ENCODE measurements at regions not wholly inside any gene's neighbourhood (a gene's known extent, or its start where the extent isn't known, plus 50 kb on each side); places are given as distances from the start of the nearest gene placed in this dataset.

DNA sequence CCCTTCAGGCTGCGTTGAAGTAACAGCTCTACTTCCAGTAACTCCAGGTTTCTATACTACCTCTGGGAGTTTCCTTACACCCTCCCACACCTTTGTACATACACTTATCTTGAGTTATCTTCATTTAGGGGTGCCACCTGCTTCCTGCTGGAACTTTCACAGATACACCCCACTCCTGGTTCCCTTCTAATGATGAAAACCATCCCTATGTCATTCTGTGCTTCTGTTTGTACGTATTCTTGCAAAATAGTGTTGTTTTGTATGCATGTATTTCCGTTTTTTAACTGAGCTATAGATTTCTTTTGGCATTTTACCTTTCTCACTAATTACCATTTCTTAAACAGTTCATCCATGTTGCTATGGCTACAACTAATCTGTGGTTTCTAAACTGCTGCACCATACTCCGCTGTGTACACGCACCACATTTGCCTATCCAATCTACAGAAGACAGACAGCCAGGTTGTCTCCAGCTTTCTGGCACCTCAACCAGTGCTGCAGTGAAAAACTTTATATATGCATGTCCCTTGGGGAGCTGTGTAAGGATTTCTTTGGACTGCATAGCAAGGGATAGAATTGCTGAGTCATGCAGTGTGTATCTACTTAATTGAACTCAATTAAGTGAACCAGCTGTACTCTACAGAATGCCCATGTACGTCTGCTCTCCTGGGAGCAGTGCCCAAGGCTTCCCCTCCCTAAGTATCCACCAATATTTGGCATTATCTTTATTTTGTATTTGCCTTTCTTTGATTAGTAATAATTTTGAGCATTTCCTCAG, 61.4 kb upstream of the ST8SIA2 start:
- ChIA-PET CTCF (interaction anchor here (1.0 kb wide), 1 partner anchor 190 kb away, joined by 3 read pairs; no protein-coding TSS in a partner anchor), POLR2A (interaction anchor here (0.7 kb wide), 1 partner anchor 1315 kb away, joined by 3 read pairs; no protein-coding TSS in a partner anchor)
- Histone ChIP-seq H3K9me3 (ENCODE audit: control insufficient read depth, insufficient read depth, low read depth, low read length) (no peaks in the 10 kb centered on the region), H3K4me1 (ENCODE audit: control insufficient read depth, insufficient read depth, low read length) (no peaks in the 10 kb centered on the region), H3K4me3 (ENCODE audit: low read depth, low read length) (no peak overlapping the region), H3K36me3 (ENCODE audit: control insufficient read depth in 2 of 2, insufficient read depth in 1 of 2, low read length in 2 of 2) (no peaks in the 10 kb centered on the region), H3K27ac (ENCODE audit: extremely low read depth, low read depth, low read length) (no peak overlapping the region)
- TF ChIP-seq ZSCAN30 (tag by site-specific recombination; IDR thresholded peaks at IDR 0.05) (no peak), ZNF664 (tag by site-specific recombination; IDR thresholded peaks at IDR 0.05) (no peak), ZNF707 (tag by site-specific recombination; IDR thresholded peaks at IDR 0.05) (peak; percentile 91)

DNA sequence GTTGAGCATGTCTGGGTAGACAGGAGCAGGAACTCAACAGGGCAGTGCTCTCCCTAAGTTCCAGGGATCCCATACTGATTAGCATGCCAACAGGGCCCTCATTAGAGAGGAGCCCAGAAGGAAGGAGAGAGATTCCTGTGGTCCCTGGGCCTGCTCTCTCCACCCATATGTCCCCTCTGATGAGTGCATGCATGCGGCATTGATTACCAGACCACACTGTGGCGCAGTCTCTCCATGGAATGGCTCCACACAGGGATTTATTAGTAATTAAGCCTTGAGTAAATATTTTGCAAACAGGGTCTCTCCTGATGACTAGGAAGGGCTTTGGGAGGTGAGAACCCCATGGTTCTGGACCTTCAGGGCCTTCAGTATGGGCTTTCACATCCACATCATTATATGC, 60.0 kb upstream of the ST8SIA2 start:
- Histone ChIP-seq H3K27ac (ENCODE audit: extremely low read depth, low read depth, low read length) (no peak overlapping the region), H3K4me1 (ENCODE audit: control insufficient read depth, insufficient read depth, low read length) (no peaks in the 10 kb centered on the region), H3K9me3 (ENCODE audit: control insufficient read depth, insufficient read depth, low read depth, low read length) (no peaks in the 10 kb centered on the region), H3K4me3 (ENCODE audit: low read depth, low read length) (no peak overlapping the region), H3K36me3 (ENCODE audit: control insufficient read depth in 2 of 2, insufficient read depth in 1 of 2, low read length in 2 of 2) (no peaks in the 10 kb centered on the region)
- TF ChIP-seq ZNF221 (tag by site-specific recombination; IDR thresholded peaks at IDR 0.05; ENCODE audit: borderline replicate concordance) (no peak), ZNF239 (tag by site-specific recombination; IDR thresholded peaks at IDR 0.05) (no peak), ZNF133 (tag by site-specific recombination; IDR thresholded peaks at IDR 0.05) (no peak), ZNF521 (tag by site-specific recombination; IDR thresholded peaks at IDR 0.05) (no peak), ZNF707 (tag by site-specific recombination; IDR thresholded peaks at IDR 0.05) (no peak), ZIC2 (tag by site-specific recombination; IDR thresholded peaks at IDR 0.05) (no peak), OVOL3 (tag by site-specific recombination; IDR thresholded peaks at IDR 0.05) (no peak), GFI1B (tag by site-specific recombination; IDR thresholded peaks at IDR 0.05) (no peak), ZNF248 (tag by site-specific recombination; IDR thresholded peaks at IDR 0.05) (no peak), ZNF121 (tag by site-specific recombination; IDR thresholded peaks at IDR 0.05) (no peak), EGR2 (tag by site-specific recombination; IDR thresholded peaks at IDR 0.05; ENCODE audit: low read depth) (no peak), ZNF571 (tag by site-specific recombination; IDR thresholded peaks at IDR 0.05) (no peak), ZNF548 (tag by site-specific recombination; IDR thresholded peaks at IDR 0.05) (no peak), ZFP69B (tag by site-specific recombination; IDR thresholded peaks at IDR 0.05) (no peak)
- TF ChIP-seq, protein P1, sequence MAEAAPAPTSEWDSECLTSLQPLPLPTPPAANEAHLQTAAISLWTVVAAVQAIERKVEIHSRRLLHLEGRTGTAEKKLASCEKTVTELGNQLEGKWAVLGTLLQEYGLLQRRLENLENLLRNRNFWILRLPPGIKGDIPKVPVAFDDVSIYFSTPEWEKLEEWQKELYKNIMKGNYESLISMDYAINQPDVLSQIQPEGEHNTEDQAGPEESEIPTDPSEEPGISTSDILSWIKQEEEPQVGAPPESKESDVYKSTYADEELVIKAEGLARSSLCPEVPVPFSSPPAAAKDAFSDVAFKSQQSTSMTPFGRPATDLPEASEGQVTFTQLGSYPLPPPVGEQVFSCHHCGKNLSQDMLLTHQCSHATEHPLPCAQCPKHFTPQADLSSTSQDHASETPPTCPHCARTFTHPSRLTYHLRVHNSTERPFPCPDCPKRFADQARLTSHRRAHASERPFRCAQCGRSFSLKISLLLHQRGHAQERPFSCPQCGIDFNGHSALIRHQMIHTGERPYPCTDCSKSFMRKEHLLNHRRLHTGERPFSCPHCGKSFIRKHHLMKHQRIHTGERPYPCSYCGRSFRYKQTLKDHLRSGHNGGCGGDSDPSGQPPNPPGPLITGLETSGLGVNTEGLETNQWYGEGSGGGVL (tag by site-specific recombination; IDR thresholded peaks at IDR 0.05) = no peak
- TF ChIP-seq, protein P2, sequence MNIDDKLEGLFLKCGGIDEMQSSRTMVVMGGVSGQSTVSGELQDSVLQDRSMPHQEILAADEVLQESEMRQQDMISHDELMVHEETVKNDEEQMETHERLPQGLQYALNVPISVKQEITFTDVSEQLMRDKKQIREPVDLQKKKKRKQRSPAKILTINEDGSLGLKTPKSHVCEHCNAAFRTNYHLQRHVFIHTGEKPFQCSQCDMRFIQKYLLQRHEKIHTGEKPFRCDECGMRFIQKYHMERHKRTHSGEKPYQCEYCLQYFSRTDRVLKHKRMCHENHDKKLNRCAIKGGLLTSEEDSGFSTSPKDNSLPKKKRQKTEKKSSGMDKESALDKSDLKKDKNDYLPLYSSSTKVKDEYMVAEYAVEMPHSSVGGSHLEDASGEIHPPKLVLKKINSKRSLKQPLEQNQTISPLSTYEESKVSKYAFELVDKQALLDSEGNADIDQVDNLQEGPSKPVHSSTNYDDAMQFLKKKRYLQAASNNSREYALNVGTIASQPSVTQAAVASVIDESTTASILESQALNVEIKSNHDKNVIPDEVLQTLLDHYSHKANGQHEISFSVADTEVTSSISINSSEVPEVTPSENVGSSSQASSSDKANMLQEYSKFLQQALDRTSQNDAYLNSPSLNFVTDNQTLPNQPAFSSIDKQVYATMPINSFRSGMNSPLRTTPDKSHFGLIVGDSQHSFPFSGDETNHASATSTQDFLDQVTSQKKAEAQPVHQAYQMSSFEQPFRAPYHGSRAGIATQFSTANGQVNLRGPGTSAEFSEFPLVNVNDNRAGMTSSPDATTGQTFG (tag by site-specific recombination; IDR thresholded peaks at IDR 0.05; ENCODE audit: borderline replicate concordance) = no peak
- TF ChIP-seq, protein P3, sequence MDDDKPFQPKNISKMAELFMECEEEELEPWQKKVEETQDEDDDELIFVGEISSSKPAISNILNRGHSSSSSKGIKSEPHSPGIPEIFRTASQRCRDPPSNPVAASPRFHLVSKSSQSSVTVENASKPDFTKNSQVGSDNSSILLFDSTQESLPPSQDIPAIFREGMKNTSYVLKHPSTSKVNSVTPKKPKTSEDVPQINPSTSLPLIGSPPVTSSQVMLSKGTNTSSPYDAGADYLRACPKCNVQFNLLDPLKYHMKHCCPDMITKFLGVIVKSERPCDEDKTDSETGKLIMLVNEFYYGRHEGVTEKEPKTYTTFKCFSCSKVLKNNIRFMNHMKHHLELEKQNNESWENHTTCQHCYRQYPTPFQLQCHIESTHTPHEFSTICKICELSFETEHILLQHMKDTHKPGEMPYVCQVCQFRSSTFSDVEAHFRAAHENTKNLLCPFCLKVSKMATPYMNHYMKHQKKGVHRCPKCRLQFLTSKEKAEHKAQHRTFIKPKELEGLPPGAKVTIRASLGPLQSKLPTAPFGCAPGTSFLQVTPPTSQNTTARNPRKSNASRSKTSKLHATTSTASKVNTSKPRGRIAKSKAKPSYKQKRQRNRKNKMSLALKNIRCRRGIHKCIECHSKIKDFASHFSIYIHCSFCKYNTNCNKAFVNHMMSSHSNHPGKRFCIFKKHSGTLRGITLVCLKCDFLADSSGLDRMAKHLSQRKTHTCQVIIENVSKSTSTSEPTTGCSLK (tag by site-specific recombination; IDR thresholded peaks at IDR 0.05) = no peak
- ChIA-PET POLR2A (no interaction called here), CTCF (no interaction called here)

Measured in HEK293 (cell line).